ENCODE measurements at regions not wholly inside any gene's neighbourhood (a gene's known extent, or its start where the extent isn't known, plus 50 kb on each side); places are given as distances from the start of the nearest gene placed in this dataset.
"Not testable (repeated sequence)": the region's sequence is repeated elsewhere in the genome, so short reads cannot be mapped to it uniquely, and the experiment has no call there.

DNA sequence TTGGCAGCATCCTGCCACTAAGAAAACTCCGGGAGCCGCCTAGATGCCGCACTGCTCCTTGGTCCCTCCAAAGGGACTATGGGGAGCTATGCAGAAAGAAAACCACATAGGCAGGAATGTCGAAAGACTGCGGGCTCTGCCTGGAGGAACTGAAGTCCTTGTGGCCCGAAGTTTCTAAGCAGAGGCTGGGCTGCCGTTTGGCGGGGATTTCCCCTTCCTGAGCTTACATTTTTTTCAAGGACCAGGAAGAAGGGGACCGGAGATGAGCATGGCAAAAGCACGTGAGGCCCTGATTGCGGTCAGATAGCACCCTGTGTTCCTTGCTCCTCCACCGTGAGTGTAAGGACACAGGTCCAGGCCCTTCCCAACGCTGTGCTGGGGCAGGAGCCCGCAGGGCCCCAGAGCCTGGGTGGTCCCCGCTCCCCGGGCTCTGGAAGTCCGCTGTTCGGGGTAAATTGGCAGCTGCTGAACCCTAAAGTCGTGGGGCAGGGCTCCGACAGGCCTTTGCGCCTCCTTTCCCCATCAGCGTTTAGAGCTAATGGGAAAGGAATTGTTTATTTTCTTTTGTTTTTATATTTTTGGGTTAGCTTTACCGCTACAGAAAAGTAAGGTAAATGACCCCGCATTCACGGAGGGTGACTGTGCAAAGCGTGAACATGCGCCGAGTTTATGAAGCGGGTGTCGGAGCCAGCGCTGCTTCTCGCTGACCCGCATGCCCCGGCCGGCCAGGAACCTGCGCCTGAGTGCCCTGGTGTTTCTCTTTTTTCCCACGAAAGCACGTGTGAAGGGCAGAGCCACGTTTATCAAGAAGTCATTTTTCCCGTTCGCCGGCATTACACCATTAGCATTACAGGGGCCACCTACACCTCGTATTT lies 356.5 kb upstream of the ZNF32 start:
- DNase-seq (ENCODE audit: low read depth) = no peak

GRCh38 chr10:43998021-43998809 lies 349.5 kb upstream of the ZNF32 start:
- DNase-seq (ENCODE audit: low read depth) = no peak

- no peak for DNase-seq (ENCODE audit: low read depth)
Measured at GRCh38 chr10:43997330-43997729, 348.6 kb upstream of the ZNF32 start.

- no peak for DNase-seq (ENCODE audit: low read depth)
Measured at GRCh38 chr10:43994539-43994938, 345.9 kb upstream of the ZNF32 start.

GRCh38 chr10:43992816-43993215 lies 344.1 kb upstream of the ZNF32 start:
- not testable (repeated sequence) for DNase-seq (ENCODE audit: low read depth)

DNA sequence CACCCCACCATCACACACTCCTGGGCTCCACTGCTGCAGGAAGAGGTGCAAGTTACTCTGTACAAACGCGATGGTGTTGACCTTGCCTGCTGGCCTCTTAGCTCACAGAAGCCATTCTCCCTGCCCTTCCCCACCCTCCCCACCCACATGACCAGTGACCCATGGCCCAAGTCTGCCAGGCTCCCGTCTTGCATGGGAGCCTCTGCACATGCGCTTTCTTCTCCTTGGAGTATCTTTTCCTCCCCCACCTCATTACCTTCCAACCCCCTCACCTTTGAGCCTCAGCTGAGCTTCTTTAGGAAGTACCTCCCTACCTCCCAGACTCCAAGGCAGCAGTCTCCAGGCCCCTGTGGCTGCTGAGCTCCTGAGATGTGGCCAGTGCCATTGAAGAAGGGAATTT lies 337.7 kb upstream of the ZNF32 start:
- no peak for DNase-seq (ENCODE audit: low read depth)

DNA sequence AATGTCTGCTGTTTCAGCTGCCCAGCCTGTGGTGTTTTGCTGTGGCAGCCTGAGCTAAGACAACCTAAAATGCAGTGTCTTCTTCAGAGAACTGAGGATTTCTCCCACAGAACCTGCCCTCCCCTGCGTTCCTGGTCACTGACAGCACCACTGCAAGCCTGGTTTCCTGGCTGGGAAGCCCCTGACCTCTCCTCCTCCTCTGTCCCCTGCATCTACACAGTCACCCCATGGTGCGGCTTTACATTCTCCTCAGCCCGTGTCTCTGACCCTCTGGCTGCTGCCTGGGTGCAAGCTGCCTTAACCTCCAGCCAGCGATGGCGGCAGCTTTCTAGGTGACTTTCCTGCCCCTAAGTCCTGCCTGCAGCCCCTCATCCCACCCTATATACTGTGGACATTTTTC lies 337.3 kb upstream of the ZNF32 start:
- no peak for DNase-seq (ENCODE audit: low read depth)

- no peak for DNase-seq (ENCODE audit: low read depth)
Measured at GRCh38 chr10:43983856-43984271, 335.2 kb upstream of the ZNF32 start.

DNA sequence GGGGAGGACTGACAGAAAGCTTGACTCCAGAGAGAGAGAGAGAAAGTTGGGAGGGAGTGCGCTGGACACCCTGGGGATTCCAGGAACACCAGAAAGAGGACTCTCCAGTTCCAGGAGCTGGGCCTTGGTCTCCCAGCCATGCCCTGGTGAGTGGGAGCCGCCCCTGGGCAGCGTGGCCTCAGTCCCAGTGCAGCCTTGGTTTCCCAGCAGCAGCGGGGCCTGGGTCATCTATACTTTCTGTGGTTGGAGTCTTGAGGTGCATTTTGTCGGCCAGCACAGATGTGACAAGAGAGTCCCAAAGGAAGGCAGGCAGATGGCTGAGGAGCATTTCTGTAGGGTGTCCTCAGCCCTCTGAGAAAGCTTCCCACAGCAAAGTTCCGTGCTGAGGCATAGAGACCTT lies 334.7 kb upstream of the ZNF32 start:
- DNase-seq (ENCODE audit: low read depth) = no peak

GRCh38 chr10:43982250-43982649 lies 333.6 kb upstream of the ZNF32 start:
- DNase-seq (ENCODE audit: low read depth) = no peak

GRCh38 chr10:43981696-43982095 lies 333.0 kb upstream of the ZNF32 start:
- no peak for DNase-seq (ENCODE audit: low read depth)

- no peak for DNase-seq (ENCODE audit: low read depth)
Measured at GRCh38 chr10:43981232-43981631, 332.6 kb upstream of the ZNF32 start.

GRCh38 chr10:43980715-43981114 lies 332.0 kb upstream of the ZNF32 start:
- DNase-seq (ENCODE audit: low read depth) = no peak

- DNase-seq (ENCODE audit: low read depth) = no peak
Measured at GRCh38 chr10:43980313-43980712, 331.6 kb upstream of the ZNF32 start.

DNA sequence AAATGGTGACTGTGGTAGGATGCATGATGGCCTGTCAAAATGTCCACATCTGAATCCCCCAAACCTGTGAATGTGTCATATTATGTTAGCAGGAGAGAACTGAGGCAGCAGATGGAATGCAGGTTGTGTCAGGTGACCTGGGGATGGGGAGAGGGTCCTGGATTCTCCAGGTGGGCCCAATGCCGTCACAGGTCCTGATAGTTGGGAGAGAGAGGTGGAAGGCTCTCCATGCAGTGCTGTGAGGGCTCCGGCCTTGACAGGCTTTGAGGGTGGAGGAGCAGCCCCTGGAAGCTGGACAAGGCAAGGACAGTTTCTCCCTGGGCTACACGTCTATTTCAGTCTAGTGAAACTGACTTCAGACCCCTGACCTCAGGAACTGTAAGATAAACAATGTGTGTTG lies 330.9 kb upstream of the ZNF32 start:
- no peak for DNase-seq (ENCODE audit: low read depth)

- no peak for DNase-seq (ENCODE audit: low read depth)
Measured at GRCh38 chr10:43978936-43979335, 330.3 kb upstream of the ZNF32 start.

GRCh38 chr10:43978091-43978490 lies 329.4 kb upstream of the ZNF32 start:
- no peak for DNase-seq (ENCODE audit: low read depth)

DNA sequence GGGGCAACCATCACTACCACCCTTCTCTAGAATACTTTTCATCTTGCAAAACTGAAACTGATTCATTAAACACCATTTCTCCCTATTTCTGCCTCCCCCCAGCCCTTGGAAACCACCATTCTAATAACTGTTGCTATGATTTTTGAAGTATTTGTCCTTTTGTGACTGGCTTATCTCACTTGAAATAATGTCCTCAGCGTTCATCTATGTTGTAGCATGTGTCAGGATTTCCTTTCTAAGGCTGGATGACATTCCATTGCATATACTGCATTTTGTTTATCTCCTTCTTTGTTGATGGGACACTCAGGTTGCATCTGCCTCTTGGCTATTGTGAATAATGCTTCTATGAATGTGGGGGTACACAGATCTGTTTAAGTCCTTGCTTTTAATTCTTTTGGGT lies 327.6 kb upstream of the ZNF32 start:
- DNase-seq (ENCODE audit: low read depth) = no peak

DNA sequence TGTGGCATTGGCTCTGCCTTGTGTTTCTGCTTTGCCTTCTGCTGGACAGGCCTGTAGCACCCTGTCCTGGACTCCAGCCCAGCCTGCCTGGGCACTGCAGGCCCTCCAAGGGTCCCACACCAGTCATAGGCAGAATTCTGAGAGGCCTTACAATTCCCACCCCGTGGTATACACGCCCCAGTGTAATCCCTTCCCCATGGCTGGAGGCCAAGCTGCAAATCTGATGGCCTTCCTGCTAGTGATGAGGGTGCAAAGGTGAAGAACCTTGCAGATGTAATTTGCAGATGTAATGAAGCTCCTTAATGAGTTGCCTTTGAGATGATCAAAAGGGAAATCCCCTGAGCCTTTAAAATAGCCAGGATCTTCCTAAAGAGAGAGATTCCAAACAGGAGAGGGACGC lies 325.1 kb upstream of the ZNF32 start:
- no peak for DNase-seq (ENCODE audit: low read depth)

- DNase-seq (ENCODE audit: low read depth) = no peak
Measured at GRCh38 chr10:43972976-43973647, 324.4 kb upstream of the ZNF32 start.

- no peak for DNase-seq (ENCODE audit: low read depth)
Measured at GRCh38 chr10:43971981-43972380, 323.3 kb upstream of the ZNF32 start.

GRCh38 chr10:43971306-43971705 lies 322.6 kb upstream of the ZNF32 start:
- DNase-seq (ENCODE audit: low read depth) = no peak

- DNase-seq (ENCODE audit: low read depth) = no peak
Measured at GRCh38 chr10:43970717-43971116, 322.0 kb upstream of the ZNF32 start.

Data from HS-5 (cell line).